Neuronal stem cell (in vitro differentiated cells): ENCODE measurements at regions not wholly inside any gene's neighbourhood (a gene's known extent, or its start where the extent isn't known, plus 50 kb on each side); places are given as distances from the start of the nearest gene placed in this dataset.

ENCODE experiments used
- DNase-seq: peaks from one replicate; pipeline ENCODE4 v3.0.0-alpha.2; 2013; ENCODE audit warnings: low spot score
- H2AFZ ChIP-seq: one replicate; pipeline ENCODE4 v1.6.1; 2013; ENCODE audit warnings: mild to moderate bottlenecking, low read length, inconsistent platforms
- H2AK5ac ChIP-seq: 2 replicates; pipeline ENCODE4 v1.6.1; 2013; ENCODE audit warnings: low read depth, mild to moderate bottlenecking, inconsistent platforms, low read length, moderate library complexity, mixed read lengths
- H2BK120ac ChIP-seq: 2 replicates; pipeline ENCODE4 v1.6.1; 2013; ENCODE audit warnings: low read depth, mild to moderate bottlenecking, inconsistent platforms, low read length, moderate library complexity, mixed read lengths
- H2BK12ac ChIP-seq: one replicate; pipeline ENCODE4 v1.6.1; 2013; ENCODE audit warnings: low read length, inconsistent platforms
- H2BK15ac ChIP-seq: 2 replicates; pipeline ENCODE4 v1.6.1; 2013; ENCODE audit warnings: mild to moderate bottlenecking, low read length, inconsistent platforms, mixed read lengths
- H2BK5ac ChIP-seq: one replicate; pipeline ENCODE4 v1.6.1; 2013; ENCODE audit warnings: inconsistent platforms, mild to moderate bottlenecking, low read length, moderate library complexity
- H3K14ac ChIP-seq: one replicate; pipeline ENCODE4 v1.6.1; 2013; ENCODE audit warnings: low read length, inconsistent platforms
- H3K18ac ChIP-seq: 2 replicates; pipeline ENCODE4 v1.6.1; 2013; ENCODE audit warnings: low read length, inconsistent platforms
- H3K23ac ChIP-seq: 2 replicates; pipeline ENCODE4 v1.6.1; 2013; ENCODE audit warnings: low read depth, mild to moderate bottlenecking, mixed read lengths, low read length, inconsistent platforms; ENCODE audit not compliant: poor library complexity
- H3K27ac ChIP-seq: replicated peaks from 3 replicates; pipeline ENCODE4 v1.5.1; 2013; ENCODE audit warnings: low read length, inconsistent platforms
- H3K27me3 ChIP-seq, 3 experiments: 2 replicates each; pipeline ENCODE4 v1.6.1; 2013; ENCODE audit warnings: low read length in 3 of 3, mild to moderate bottlenecking in 2 of 3, inconsistent platforms in 1 of 3, low read depth in 1 of 3, mixed read lengths in 1 of 3, moderate library complexity in 1 of 3; ENCODE audit not compliant: control insufficient read depth in 3 of 3, insufficient read depth in 3 of 3
- H3K36me3 ChIP-seq, 2 donors: replicated peaks in 1 of 2; 2 replicates each; pipeline ENCODE4 v1.6.1; 2013; ENCODE audit warnings: low read length in 2 of 2; ENCODE audit not compliant: control insufficient read depth in 2 of 2, insufficient read depth in 2 of 2
- H3K4ac ChIP-seq: 2 replicates; pipeline ENCODE4 v1.6.1; 2013; ENCODE audit warnings: inconsistent platforms, mild to moderate bottlenecking, low read length, moderate library complexity
- H3K4me1 ChIP-seq, 2 donors: 1 replicate in 1 of 2; 2 replicates in 1 of 2; pipeline ENCODE4 v1.6.1; 2013; ENCODE audit warnings: low read length in 2 of 2, low read depth in 1 of 2; ENCODE audit not compliant: control insufficient read depth in 2 of 2, insufficient read depth in 1 of 2
- H3K4me2 ChIP-seq: one replicate; pipeline ENCODE4 v1.6.1; 2013; ENCODE audit warnings: mild to moderate bottlenecking, low read length, inconsistent platforms; ENCODE audit not compliant: insufficient read depth, poor library complexity, severe bottlenecking
- H3K4me3 ChIP-seq, 2 donors: 2 replicates each; pipeline ENCODE4 v1.5.1; 2013; ENCODE audit warnings: low read length in 2 of 2, mild to moderate bottlenecking in 2 of 2, inconsistent platforms in 1 of 2, moderate library complexity in 1 of 2
- H3K79me1 ChIP-seq: one replicate; pipeline ENCODE4 v1.6.1; 2013; ENCODE audit warnings: low read depth, mild to moderate bottlenecking, inconsistent platforms, low read length, moderate library complexity
- H3K9ac ChIP-seq: one replicate; pipeline ENCODE4 v1.6.1; 2013; ENCODE audit warnings: mild to moderate bottlenecking, low read depth, low read length, inconsistent platforms; ENCODE audit not compliant: poor library complexity
- H3K9me3 ChIP-seq, 2 donors: replicated peaks in 1 of 2; 2 replicates each; pipeline versions ENCODE3 to v1.6.1; 2013; ENCODE audit warnings: low read length in 2 of 2, mild to moderate bottlenecking in 2 of 2, inconsistent platforms in 1 of 2, low read depth in 1 of 2, mixed read lengths in 1 of 2, moderate library complexity in 1 of 2; ENCODE audit not compliant: control insufficient read depth in 2 of 2, insufficient read depth in 1 of 2
- H4K8ac ChIP-seq: one replicate; pipeline ENCODE4 v1.6.1; 2013; ENCODE audit warnings: low read depth, mild to moderate bottlenecking, inconsistent platforms, low read length, moderate library complexity
- H4K91ac ChIP-seq: one replicate; pipeline ENCODE4 v1.6.1; 2013; ENCODE audit warnings: low read length, low read depth, mild to moderate bottlenecking, inconsistent platforms; ENCODE audit not compliant: poor library complexity
- WGBS, 2 donors: extraction: QIAGEN DNeasy Blood & Tissue Kit; methylation state at CpG; one replicate each; pipeline ENCODE4 v1.1.7; 2013; ENCODE audit warnings: missing lambda C conversion rate in 2 of 2, mixed read lengths in 1 of 2; ENCODE audit not compliant: insufficient read length in 2 of 2, insufficient replicate concordance in 1 of 2; ENCODE audit errors: extremely low coverage in 2 of 2; 5-methylcytosine and 5-hydroxymethylcytosine counted together

DNA sequence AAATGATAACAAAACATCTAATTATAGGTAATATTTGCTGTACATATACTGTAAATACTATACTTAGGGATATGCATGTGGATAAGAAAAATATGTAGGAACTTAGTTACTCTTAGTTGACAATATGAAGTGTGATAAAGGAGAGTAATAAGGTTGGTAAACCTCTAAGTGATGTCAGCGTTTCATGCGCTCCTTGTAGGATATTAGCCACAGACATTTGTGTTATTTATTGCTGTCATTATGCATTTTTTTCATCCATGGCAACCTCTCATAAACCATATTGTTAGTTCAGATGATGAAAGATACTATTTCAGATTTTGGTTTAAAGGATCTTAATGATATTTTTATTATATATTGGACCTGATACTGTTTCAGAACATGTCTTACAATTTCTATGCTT is 298.1 kb upstream of the PITX2 start:
- Histone ChIP-seq H3K18ac (no peak overlapping the region), H3K23ac (no peak overlapping the region), H4K91ac (no peak overlapping the region), H2AFZ (no peak overlapping the region), H3K36me3 (no peaks in the 10 kb centered on the region), H2AK5ac (no peak overlapping the region), H3K27ac (no peak overlapping the region), H3K27me3 (peaks cover 0 to 2% (median 0%) of the 10 kb centered on the region in 3 experiments), H3K4ac (no peak overlapping the region), H4K8ac (no peak overlapping the region), H3K14ac (no peak overlapping the region), H3K4me2 (no peak overlapping the region), H3K9me3 (no peaks in the 10 kb centered on the region), H2BK12ac (no peak overlapping the region), H3K9ac (no peak overlapping the region), H3K4me3 (no peak overlapping the region), H2BK5ac (no peak overlapping the region), H2BK15ac (no peak overlapping the region), H3K4me1 (no peaks in the 10 kb centered on the region), H2BK120ac (no peak overlapping the region), H3K79me1 (no peaks in the 10 kb centered on the region)
- no CpG with 5 or more reads among the region's 2 CpGs for WGBS, 2 donors
- no peak for DNase-seq

DNA sequence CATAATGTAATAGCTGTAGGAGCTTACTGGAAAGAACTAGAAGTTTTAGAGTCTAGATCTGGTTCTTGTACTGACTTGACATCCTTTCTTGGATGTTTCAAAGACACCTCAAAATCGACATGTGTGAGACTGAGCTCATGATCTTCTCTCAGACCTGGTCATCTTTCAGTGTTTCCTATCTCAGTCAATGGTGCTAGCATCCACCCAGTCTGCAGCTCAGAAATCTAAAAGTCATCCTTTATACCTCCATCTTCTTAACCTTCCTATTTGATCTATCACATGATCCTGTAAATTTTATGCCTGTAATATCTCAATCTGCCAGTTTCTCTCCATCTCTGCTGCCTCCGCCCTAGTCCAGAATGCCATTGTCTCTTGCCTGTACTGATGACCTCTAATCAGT is 301.9 kb upstream of the PITX2 start:
- WGBS, 2 donors: no CpG with 5 or more reads among the region's 2 CpGs
- Histone ChIP-seq H4K91ac (no peak overlapping the region), H3K4me3 (no peak overlapping the region), H2BK120ac (no peak overlapping the region), H2BK15ac (no peak overlapping the region), H3K4me1 (no peaks in the 10 kb centered on the region), H3K9me3 (no peaks in the 10 kb centered on the region), H3K18ac (no peak overlapping the region), H3K27me3 (no peaks in the 10 kb centered on the region), H2BK12ac (no peak overlapping the region), H3K23ac (no peak overlapping the region), H2BK5ac (no peak overlapping the region), H3K14ac (no peak overlapping the region), H3K4me2 (no peak overlapping the region), H3K9ac (no peak overlapping the region), H3K27ac (no peak overlapping the region), H3K4ac (no peak overlapping the region), H2AK5ac (no peak overlapping the region), H2AFZ (no peak overlapping the region), H3K79me1 (no peaks in the 10 kb centered on the region), H3K36me3 (no peaks in the 10 kb centered on the region), H4K8ac (no peak overlapping the region)
- no peak for DNase-seq

DNA sequence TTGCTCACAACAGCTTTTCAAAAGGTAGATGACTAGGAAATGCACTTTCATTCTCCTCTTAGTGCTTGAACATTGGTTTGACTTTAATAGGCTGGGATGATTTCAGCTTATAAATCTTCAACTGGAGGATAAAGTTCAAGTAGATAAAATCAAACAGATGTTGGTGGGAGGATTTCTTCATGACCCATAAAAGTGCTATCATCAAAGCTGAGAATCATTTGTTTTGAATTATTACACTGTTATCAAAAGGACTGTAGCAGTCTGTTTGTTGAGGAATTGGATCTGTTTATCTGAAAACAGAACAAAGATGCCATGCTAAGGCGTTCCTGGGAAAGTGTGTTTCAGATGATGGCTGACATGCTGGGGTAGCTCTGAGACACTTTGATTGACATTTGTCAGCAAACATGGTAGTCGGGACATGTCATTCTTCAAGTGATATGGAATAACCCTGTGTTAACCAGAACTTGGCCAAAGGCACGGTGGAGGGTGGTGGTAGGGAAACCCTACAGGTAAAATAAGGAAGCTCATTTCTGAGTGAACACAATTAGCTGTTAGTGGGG is 304.0 kb upstream of the PITX2 start:
- WGBS, 2 donors: no CpG with 5 or more reads among the region's 3 CpGs
- Histone ChIP-seq H3K27ac (no peak overlapping the region), H2AFZ (no peak overlapping the region), H2AK5ac (no peak overlapping the region), H3K4me2 (no peak overlapping the region), H2BK5ac (no peak overlapping the region), H2BK120ac (no peak overlapping the region), H3K23ac (no peak overlapping the region), H3K79me1 (no peaks in the 10 kb centered on the region), H3K18ac (no peak overlapping the region), H3K4me1 (no peaks in the 10 kb centered on the region), H4K91ac (no peak overlapping the region), H2BK12ac (no peak overlapping the region), H3K36me3 (no peaks in the 10 kb centered on the region), H3K9me3 (no peaks in the 10 kb centered on the region), H3K9ac (no peak overlapping the region), H3K14ac (no peak overlapping the region), H4K8ac (no peak overlapping the region), H3K27me3 (no peaks in the 10 kb centered on the region), H2BK15ac (no peak overlapping the region), H3K4me3 (no peak overlapping the region), H3K4ac (no peak overlapping the region)
- DNase-seq: no peak

DNA sequence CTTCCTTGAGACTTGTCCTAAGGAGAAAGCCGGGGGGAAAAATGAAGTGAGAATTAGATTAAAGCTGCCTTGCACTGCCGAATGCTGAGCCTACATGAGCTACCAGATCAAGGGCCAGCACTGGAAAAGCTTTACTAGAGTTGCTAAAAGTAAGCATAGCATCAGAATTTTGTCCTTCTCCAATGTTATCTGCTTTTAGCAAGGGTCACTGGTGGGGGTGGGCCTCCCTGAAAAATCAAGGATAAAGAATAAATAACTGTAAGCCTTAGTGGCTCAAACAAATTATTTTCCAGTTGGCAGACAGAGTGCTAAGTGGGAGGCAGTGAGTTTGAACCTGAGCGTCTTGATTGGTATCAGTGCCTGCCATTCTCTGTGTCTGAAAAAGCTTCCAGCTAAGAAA is 310.5 kb upstream of the PITX2 start:
- H3K9ac ChIP-seq: no peak overlapping the region
- no peak overlapping the region for H3K4ac ChIP-seq
- H3K4me1 ChIP-seq: no peaks in the 10 kb centered on the region
- H2BK15ac ChIP-seq: no peak overlapping the region
- H2BK5ac ChIP-seq: no peak overlapping the region
- no peak for DNase-seq
- H3K9me3 ChIP-seq: no peaks in the 10 kb centered on the region
- no peak overlapping the region for H4K8ac ChIP-seq
- no peak overlapping the region for H3K18ac ChIP-seq
- H3K27ac ChIP-seq: no peak overlapping the region
- no peaks in the 10 kb centered on the region for H3K36me3 ChIP-seq
- H2AK5ac ChIP-seq: no peak overlapping the region
- H2BK12ac ChIP-seq: no peak overlapping the region
- no peak overlapping the region for H3K23ac ChIP-seq
- H3K4me3 ChIP-seq: no peak overlapping the region
- H2AFZ ChIP-seq: no peak overlapping the region
- WGBS, 2 donors: no CpG with 5 or more reads among the region's 3 CpGs
- H4K91ac ChIP-seq: no peak overlapping the region
- H3K4me2 ChIP-seq: no peak overlapping the region
- no peaks in the 10 kb centered on the region for H3K27me3 ChIP-seq
- H3K14ac ChIP-seq: no peak overlapping the region
- H3K79me1 ChIP-seq: no peaks in the 10 kb centered on the region
- H2BK120ac ChIP-seq: no peak overlapping the region
